ENCODE measurements at regions not wholly inside any gene's neighbourhood (a gene's known extent, or its start where the extent isn't known, plus 50 kb on each side); places are given as distances from the start of the nearest gene placed in this dataset.

GRCh38 chr12:16863742-16864141 is 257.8 kb upstream of the LMO3 start:
- DNase-seq: no peak

DNA sequence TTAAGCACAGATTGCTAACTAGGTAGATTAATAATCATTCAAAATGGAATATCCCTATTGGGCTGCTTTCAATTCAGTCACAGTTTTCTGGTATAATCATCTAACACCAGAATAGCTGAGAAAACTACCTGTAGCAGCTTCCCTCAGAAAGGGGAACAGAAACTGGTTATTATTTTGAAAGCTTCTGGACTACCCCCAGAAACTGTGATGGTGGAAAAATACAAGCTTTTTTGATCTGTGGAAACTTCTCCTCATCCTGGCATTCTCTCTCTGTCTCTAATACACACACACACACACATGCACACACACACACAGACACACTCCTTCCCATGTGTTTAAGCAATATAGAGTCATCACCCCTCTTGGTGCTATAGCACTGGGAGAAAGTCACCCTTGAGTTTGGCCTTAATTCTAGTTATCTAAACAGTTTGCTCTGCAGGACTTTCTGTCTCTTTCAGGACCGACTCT is 251.5 kb upstream of the LMO3 start:
- intact Hi-C loops (cut with DNase I; ENCODE audit: low total_unique reads): no loop called here
- Histone ChIP-seq H3K36me3 (no peaks in the 10 kb centered on the region), H3K27me3 (no peaks in the 10 kb centered on the region), H3K27ac (no peak overlapping the region), H3K9me3 (no peaks in the 10 kb centered on the region), H3K4me1 (no peaks in the 10 kb centered on the region), H3K4me3 (no peak overlapping the region)
- no peak for DNase-seq
- no peak for ATAC-seq
- in situ Hi-C loops (cut with MboI; ENCODE audit: low sequenced_read_pairs in 4 of 4): no loop called here
- TF ChIP-seq POLR2A (IDR thresholded peaks at IDR 0.05): no peak
- TF ChIP-seq, protein P1, sequence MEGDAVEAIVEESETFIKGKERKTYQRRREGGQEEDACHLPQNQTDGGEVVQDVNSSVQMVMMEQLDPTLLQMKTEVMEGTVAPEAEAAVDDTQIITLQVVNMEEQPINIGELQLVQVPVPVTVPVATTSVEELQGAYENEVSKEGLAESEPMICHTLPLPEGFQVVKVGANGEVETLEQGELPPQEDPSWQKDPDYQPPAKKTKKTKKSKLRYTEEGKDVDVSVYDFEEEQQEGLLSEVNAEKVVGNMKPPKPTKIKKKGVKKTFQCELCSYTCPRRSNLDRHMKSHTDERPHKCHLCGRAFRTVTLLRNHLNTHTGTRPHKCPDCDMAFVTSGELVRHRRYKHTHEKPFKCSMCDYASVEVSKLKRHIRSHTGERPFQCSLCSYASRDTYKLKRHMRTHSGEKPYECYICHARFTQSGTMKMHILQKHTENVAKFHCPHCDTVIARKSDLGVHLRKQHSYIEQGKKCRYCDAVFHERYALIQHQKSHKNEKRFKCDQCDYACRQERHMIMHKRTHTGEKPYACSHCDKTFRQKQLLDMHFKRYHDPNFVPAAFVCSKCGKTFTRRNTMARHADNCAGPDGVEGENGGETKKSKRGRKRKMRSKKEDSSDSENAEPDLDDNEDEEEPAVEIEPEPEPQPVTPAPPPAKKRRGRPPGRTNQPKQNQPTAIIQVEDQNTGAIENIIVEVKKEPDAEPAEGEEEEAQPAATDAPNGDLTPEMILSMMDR (IDR thresholded peaks at IDR 0.05 in 4 of 5, conservative IDR thresholded peaks at IDR 0.05 in 1 of 5): no peak

More at GRCh38 chr12:16863742-16864141, 257.8 kb upstream of the LMO3 start:
- H3K9me3 ChIP-seq: no peaks in the 10 kb centered on the region
- H3K4me1 ChIP-seq: no peaks in the 10 kb centered on the region
- in situ Hi-C loops (cut with MboI; ENCODE audit: low sequenced_read_pairs in 4 of 4) (no loop called here), intact Hi-C loops (cut with DNase I; ENCODE audit: low total_unique reads) (no loop called here)
- H3K27ac ChIP-seq: no peak overlapping the region
- H3K27me3 ChIP-seq: no peaks in the 10 kb centered on the region
- TF ChIP-seq POLR2A (IDR thresholded peaks at IDR 0.05): no peak
- TF ChIP-seq, protein P1 (IDR thresholded peaks at IDR 0.05 in 4 of 5, conservative IDR thresholded peaks at IDR 0.05 in 1 of 5): no peak
- H3K4me3 ChIP-seq: no peak overlapping the region
- H3K36me3 ChIP-seq: no peaks in the 10 kb centered on the region
- no peak for ATAC-seq

DNA sequence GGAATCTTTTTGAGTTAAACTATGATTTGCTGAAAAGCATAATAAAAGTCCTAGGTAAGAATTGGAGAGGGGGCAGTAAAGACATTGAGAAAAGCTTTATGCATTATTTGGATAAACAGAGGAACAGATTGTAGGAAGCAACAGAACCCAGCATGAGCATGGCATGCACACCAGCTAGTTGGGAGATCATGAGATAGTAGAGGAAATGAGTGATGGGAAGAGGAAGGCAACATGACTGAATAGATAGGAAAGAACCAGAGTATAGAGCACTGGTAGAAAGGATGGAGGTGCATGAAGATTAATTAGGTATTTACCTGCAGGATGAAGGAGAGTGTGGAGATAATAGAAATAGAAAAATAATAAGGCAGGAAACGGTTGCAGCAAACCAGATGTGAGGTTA is 248.5 kb upstream of the LMO3 start:
- H3K9me3 ChIP-seq: no peaks in the 10 kb centered on the region
- intact Hi-C loops (cut with DNase I; ENCODE audit: low total_unique reads): no loop called here

DNA sequence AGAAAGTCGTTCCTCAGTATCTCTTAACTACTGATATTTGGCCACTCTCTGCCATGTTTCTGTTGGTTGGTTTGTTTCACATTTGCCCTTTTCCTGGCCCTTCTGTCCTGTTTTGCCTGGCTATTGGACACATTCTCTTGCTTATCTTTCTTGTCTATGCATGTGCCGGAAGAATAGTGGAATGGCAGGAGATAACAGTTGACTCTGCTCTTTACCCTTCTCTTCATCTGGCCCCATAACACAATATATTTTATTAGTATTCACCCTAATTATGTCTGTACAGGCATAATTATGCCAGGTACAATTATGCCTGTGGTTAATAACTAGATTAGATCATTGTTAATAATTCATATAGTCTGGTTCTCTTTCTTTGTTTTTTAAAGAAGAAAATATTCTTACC is 243.5 kb upstream of the LMO3 start:
- H3K36me3 ChIP-seq: no peaks in the 10 kb centered on the region
- DNase-seq (no peak), ATAC-seq (no peak)
- no peak overlapping the region for H3K4me3 ChIP-seq
- H3K4me1 ChIP-seq: no peaks in the 10 kb centered on the region
- no peaks in the 10 kb centered on the region for H3K9me3 ChIP-seq
- intact Hi-C loops (cut with DNase I; ENCODE audit: low total_unique reads): no loop called here
- no peaks in the 10 kb centered on the region for H3K27me3 ChIP-seq
- no peak for TF ChIP-seq POLR2A (IDR thresholded peaks at IDR 0.05)
- TF ChIP-seq, protein P1 (IDR thresholded peaks at IDR 0.05 in 4 of 5, conservative IDR thresholded peaks at IDR 0.05 in 1 of 5): no peak
- H3K27ac ChIP-seq: no peak overlapping the region
- in situ Hi-C loops (cut with MboI; ENCODE audit: low sequenced_read_pairs in 4 of 4): no loop called here

More for the DNA sequence above, 248.5 kb upstream of the LMO3 start:
- H3K4me3 ChIP-seq: no peak overlapping the region
- H3K36me3 ChIP-seq: no peaks in the 10 kb centered on the region
- DNase-seq (no peak), ATAC-seq (no peak)
- no peaks in the 10 kb centered on the region for H3K4me1 ChIP-seq
- TF ChIP-seq POLR2A (IDR thresholded peaks at IDR 0.05): no peak
- TF ChIP-seq, protein P1 (IDR thresholded peaks at IDR 0.05 in 4 of 5, conservative IDR thresholded peaks at IDR 0.05 in 1 of 5): no peak
- H3K27ac ChIP-seq: no peak overlapping the region
- in situ Hi-C loops (cut with MboI; ENCODE audit: low sequenced_read_pairs in 4 of 4): no loop called here
- H3K27me3 ChIP-seq: no peaks in the 10 kb centered on the region

DNA sequence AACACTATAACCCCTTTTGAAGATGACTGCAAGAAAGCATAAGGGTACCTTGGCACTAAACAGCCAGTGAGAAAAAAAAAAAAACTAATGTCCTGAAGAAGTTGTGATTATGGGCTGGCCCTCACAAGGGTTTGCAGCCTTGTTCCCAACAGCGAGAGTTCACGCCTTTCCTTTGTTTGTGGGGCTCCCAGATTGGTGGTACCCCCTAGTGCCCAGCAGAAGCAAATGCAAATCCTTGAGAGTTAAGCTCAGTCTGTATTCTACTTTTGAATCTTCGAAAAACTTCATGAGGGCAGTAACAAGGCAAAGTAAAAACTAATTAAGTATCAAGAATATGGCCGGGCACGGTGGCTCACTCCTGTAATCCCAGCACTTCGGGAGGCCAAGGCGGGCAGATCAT is 238.9 kb upstream of the LMO3 start:
- TF ChIP-seq POLR2A (IDR thresholded peaks at IDR 0.05): no peak
- TF ChIP-seq, protein P1 (IDR thresholded peaks at IDR 0.05 in 4 of 5, conservative IDR thresholded peaks at IDR 0.05 in 1 of 5): no peak
- no peak for DNase-seq
- Histone ChIP-seq H3K9me3 (no peaks in the 10 kb centered on the region), H3K36me3 (no peaks in the 10 kb centered on the region), H3K4me3 (no peak overlapping the region), H3K4me1 (no peaks in the 10 kb centered on the region), H3K27ac (no peak overlapping the region), H3K27me3 (no peaks in the 10 kb centered on the region)
- intact Hi-C loops (cut with DNase I; ENCODE audit: low total_unique reads): no loop called here
- in situ Hi-C loops (cut with MboI; ENCODE audit: low sequenced_read_pairs in 4 of 4): no loop called here
- ATAC-seq: no peak
